Right cardiac atrium (tissue), 5 donors: ENCODE measurements at regions not wholly inside any gene's neighbourhood (a gene's known extent, or its start where the extent isn't known, plus 50 kb on each side); places are given as distances from the start of the nearest gene placed in this dataset.

ENCODE experiments used
- ATAC-seq, 2 donors: fragments of 200-7000 bp; cut with Tn5 transposase; one replicate each; pipeline versions ENCODE4 v1.8.0 to v1.9.1; 2020; ENCODE audit warnings: moderate library complexity in 2 of 2, mild to moderate bottlenecking in 1 of 2
- DNase-seq, 3 donors: peaks; one replicate each; pipeline ENCODE4 v3.0.0-alpha.2; 2020
- H3K27ac ChIP-seq: one replicate; pipeline ENCODE4 v1.5.1; 2013; ENCODE audit warnings: mild to moderate bottlenecking, low read length, control low read depth, moderate library complexity
- H3K27me3 ChIP-seq: one replicate; pipeline ENCODE4 v1.6.1; 2013; ENCODE audit not compliant: control insufficient read depth, insufficient read depth
- H3K4me1 ChIP-seq: one replicate; pipeline ENCODE4 v1.6.1; 2013; ENCODE audit warnings: low read length; ENCODE audit not compliant: control insufficient read depth, insufficient read depth
- H3K4me3 ChIP-seq: one replicate; pipeline ENCODE4 v1.5.1; 2013; ENCODE audit warnings: low read length, control low read depth
- H3K9me3 ChIP-seq: one replicate; pipeline ENCODE4 v1.6.1; 2013; ENCODE audit warnings: low read length; ENCODE audit not compliant: control insufficient read depth
- WGBS: extraction: QIAGEN DNeasy Blood & Tissue Kit; methylation state at CpG from one replicate; pipeline ENCODE4 v1.1.7; 2013; 5-methylcytosine and 5-hydroxymethylcytosine counted together
- intact Hi-C, 4 donors: fragments of 100-400 bp; cut with DNase I; formaldehyde crosslinking; loops; one replicate each; pipeline versions ENCODE4 v1.11.0 to v1.14.0; 2022 to 2023
- donor health status: healthy with polysubstance abuse.
- donor health status: DM: no; HTN: yes; CAD: no.
- donor health status: DM: no; HTN: no; CAD: no.
- donor health status: DM: no; HTN: yes; CAD: no; lungs with severe emphysema.
- donor health status: DM: yes; HTN: yes; CAD: no.

GRCh38 chr19:29400917-29401711, 124.7 kb upstream of the VSTM2B start:
- WGBS, result 75% methylated on average over 23 of the region's 23 CpGs
- DNase-seq (peak in 1 of 3 donors; percentile 35), ATAC-seq (no peak)
- Histone ChIP-seq H3K27ac (no peak overlapping the region), H3K4me3 (no peak overlapping the region), H3K4me1 (no peaks in the 10 kb centered on the region), H3K27me3 (no peaks in the 10 kb centered on the region), H3K9me3 (no peaks in the 10 kb centered on the region)
- intact Hi-C loops, result no loop called here

- Histone ChIP-seq H3K9me3 (no peaks in the 10 kb centered on the region), H3K4me1 (no peaks in the 10 kb centered on the region), H3K4me3 (no peak overlapping the region), H3K27ac (no peak overlapping the region), H3K27me3 (no peaks in the 10 kb centered on the region)
- DNase-seq (no peak), ATAC-seq (no peak)
- 69% methylated on average over 14 of the region's 14 CpGs for WGBS
- intact Hi-C loops, result no loop called here
Observed at GRCh38 chr19:29401712-29402421, 123.9 kb upstream of the VSTM2B start.

- ATAC-seq, result no peak
- Histone ChIP-seq H3K27me3 (no peaks in the 10 kb centered on the region), H3K9me3 (no peaks in the 10 kb centered on the region), H3K27ac (no peak overlapping the region), H3K4me1 (no peaks in the 10 kb centered on the region), H3K4me3 (no peak overlapping the region)
- WGBS, result 62% methylated on average over 6 of the region's 6 CpGs
- intact Hi-C loops, result no loop called here
- no peak for DNase-seq
Observed at GRCh38 chr19:29402563-29402962, 123.2 kb upstream of the VSTM2B start.

- intact Hi-C loops, result no loop called here
- 81% methylated on average over 8 of the region's 8 CpGs for WGBS
- no peak for ATAC-seq
Observed at GRCh38 chr19:29404015-29404414, 121.8 kb upstream of the VSTM2B start.

GRCh38 chr19:29404951-29405727, 120.7 kb upstream of the VSTM2B start:
- peak in 2 of 3 donors; percentile 31 to 74 for DNase-seq
- Histone ChIP-seq H3K4me1 (no peaks in the 10 kb centered on the region), H3K27ac (no peak overlapping the region), H3K9me3 (no peaks in the 10 kb centered on the region), H3K4me3 (no peak overlapping the region), H3K27me3 (no peaks in the 10 kb centered on the region)
- ATAC-seq, result peak; percentile 55 to 68
- WGBS, result 17% methylated on average over 33 of the region's 33 CpGs
- intact Hi-C loops, result no loop called here

More at GRCh38 chr19:29404015-29404414, 121.8 kb upstream of the VSTM2B start:
- Histone ChIP-seq H3K9me3 (no peaks in the 10 kb centered on the region), H3K4me1 (no peaks in the 10 kb centered on the region), H3K27ac (no peak overlapping the region), H3K27me3 (no peaks in the 10 kb centered on the region), H3K4me3 (no peak overlapping the region)
- no peak for DNase-seq

- Histone ChIP-seq H3K27ac (no peak overlapping the region), H3K27me3 (no peaks in the 10 kb centered on the region), H3K9me3 (no peaks in the 10 kb centered on the region), H3K4me1 (no peaks in the 10 kb centered on the region), H3K4me3 (no peak overlapping the region)
- WGBS, result 80% methylated on average over 11 of the region's 11 CpGs
- peak in 1 of 3 donors; percentile 20 for DNase-seq
- intact Hi-C loops, result no loop called here
- ATAC-seq, result no peak
Observed at GRCh38 chr19:29405728-29405995, 120.1 kb upstream of the VSTM2B start.

GRCh38 chr19:29409076-29409862, 116.5 kb upstream of the VSTM2B start:
- 82% methylated on average over 14 of the region's 14 CpGs for WGBS
- Histone ChIP-seq H3K4me3 (no peak overlapping the region), H3K4me1 (no peaks in the 10 kb centered on the region), H3K9me3 (no peaks in the 10 kb centered on the region), H3K27ac (no peak overlapping the region), H3K27me3 (no peaks in the 10 kb centered on the region)
- DNase-seq (no peak), ATAC-seq (no peak)
- intact Hi-C loops, result no loop called here

- Histone ChIP-seq H3K27me3 (no peaks in the 10 kb centered on the region), H3K9me3 (no peaks in the 10 kb centered on the region), H3K27ac (no peak overlapping the region), H3K4me1 (no peaks in the 10 kb centered on the region), H3K4me3 (no peak overlapping the region)
- DNase-seq (no peak), ATAC-seq (no peak)
- WGBS, result 49% methylated on average over 2 of the region's 2 CpGs
- intact Hi-C loops, result no loop called here
Observed at GRCh38 chr19:29410601-29411000, 115.2 kb upstream of the VSTM2B start.

GRCh38 chr19:29411113-29411581, 114.6 kb upstream of the VSTM2B start:
- H3K4me1 ChIP-seq, result no peaks in the 10 kb centered on the region
- no peaks in the 10 kb centered on the region for H3K27me3 ChIP-seq
- ATAC-seq (no peak), DNase-seq (peak in 1 of 3 donors; percentile 65)
- intact Hi-C loops, result no loop called here
- WGBS, result 58% methylated on average over 17 of the region's 17 CpGs
- H3K4me3 ChIP-seq, result no peak overlapping the region
- H3K9me3 ChIP-seq, result no peaks in the 10 kb centered on the region
- H3K27ac ChIP-seq, result no peak overlapping the region

- 35% methylated on average over 3 of the region's 3 CpGs for WGBS
- no peaks in the 10 kb centered on the region for H3K4me1 ChIP-seq
Observed at GRCh38 chr19:29413435-29413834, 112.4 kb upstream of the VSTM2B start.

More at GRCh38 chr19:29413435-29413834, 112.4 kb upstream of the VSTM2B start:
- ATAC-seq (peak; percentile 58 to 67), DNase-seq (peak in 1 of 3 donors; percentile 25)
- H3K4me3 ChIP-seq, result no peak overlapping the region
- no peaks in the 10 kb centered on the region for H3K27me3 ChIP-seq
- intact Hi-C loops, result no loop called here
- no peak overlapping the region for H3K27ac ChIP-seq
- H3K9me3 ChIP-seq, result no peaks in the 10 kb centered on the region
